Uterus (tissue), 3 donors: ENCODE measurements at regions not wholly inside any gene's neighbourhood (a gene's known extent, or its start where the extent isn't known, plus 50 kb on each side); places are given as distances from the start of the nearest gene placed in this dataset.
"Not testable (repeated sequence)": the region's sequence is repeated elsewhere in the genome, so short reads cannot be mapped to it uniquely, and the experiment has no call there.

Experiments
- DNase-seq, 2 donors: peaks; one replicate each; pipeline ENCODE4 v3.0.0-alpha.2; 2019 to 2020
- H3K27ac ChIP-seq, 2 donors: fragments of 200-600 bp; sonication (generic); 1 replicate in 1 of 2; 2 replicates in 1 of 2; pipeline ENCODE4 v1.5.1; 2016 to 2018
- H3K27me3 ChIP-seq, 2 donors: fragments of 200-600 bp; sonication (generic); one replicate each; pipeline ENCODE4 v1.5.1; 2018 to 2019; ENCODE audit warnings: control low read depth in 1 of 2
- H3K36me3 ChIP-seq, 2 donors: fragments of 200-600 bp; sonication (generic); one replicate each; pipeline ENCODE4 v1.5.1; 2019; ENCODE audit warnings: control low read depth in 1 of 2
- H3K4me1 ChIP-seq, 2 donors: fragments of 200-600 bp; sonication (generic); one replicate each; pipeline ENCODE4 v1.5.1; 2018 to 2019; ENCODE audit warnings: control low read depth in 1 of 2
- H3K4me3 ChIP-seq, 2 donors: fragments of 200-600 bp; sonication (generic); 1 replicate in 1 of 2; 2 replicates in 1 of 2; pipeline ENCODE4 v1.5.1; 2018 to 2019; ENCODE audit warnings: mild to moderate bottlenecking in 1 of 2
- H3K9me3 ChIP-seq, 2 donors: fragments of 200-600 bp; sonication (generic); one replicate each; pipeline ENCODE4 v1.5.1; 2019; ENCODE audit warnings: control low read depth in 1 of 2
- POLR2A ChIP-seq, 2 donors: fragments of 450-650 bp; IDR thresholded peaks; one replicate each; pipeline ENCODE4 v1.6.1; 2016; ENCODE audit warnings: antibody characterized with exemption in 2 of 2, mild to moderate bottlenecking in 1 of 2, moderate library complexity in 1 of 2
- intact Hi-C: fragments of 100-400 bp; cut with DNase I; formaldehyde crosslinking; loops from one replicate; pipeline ENCODE4 v1.15.1; 2023; ENCODE audit warnings: low total_unique reads
- TF ChIP-seq, protein P1 (sequence below), 4 experiments: fragments of 200-600 bp in 2 of 4; fragments of 450-650 bp in 2 of 4; sonication (generic) in 2 of 4; IDR thresholded peaks; one replicate each; pipeline ENCODE4 v1.5.1; 2016 to 2019; ENCODE audit warnings: antibody characterized with exemption in 4 of 4, mild to moderate bottlenecking in 2 of 4, moderate library complexity in 1 of 4
- donor health status: DM: yes; HTN: yes; CAD: no.

DNA sequence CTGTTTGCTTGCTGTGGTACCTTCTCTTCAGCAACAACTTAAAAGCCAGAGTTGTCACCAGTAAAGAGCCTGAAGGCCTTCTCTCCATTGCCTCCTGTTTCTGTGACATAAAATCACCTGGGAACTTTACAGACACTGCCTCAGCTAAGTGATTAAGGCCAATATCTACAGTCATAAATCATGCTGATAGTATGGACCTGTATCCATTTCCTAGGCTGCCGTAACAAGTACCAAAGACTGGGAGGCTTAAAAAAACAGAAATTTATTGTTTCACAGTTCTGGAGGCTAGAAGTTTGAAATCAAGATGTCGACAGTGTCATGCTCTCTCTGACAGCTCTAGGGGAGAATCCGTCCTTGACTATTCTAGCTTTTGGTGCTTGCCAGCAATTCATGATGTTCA lies 108.4 kb upstream of the UNC5B start:
- H3K36me3 ChIP-seq, result no peaks in the 10 kb centered on the region
- no peak overlapping the region for H3K4me3 ChIP-seq
- H3K9me3 ChIP-seq, result no peaks in the 10 kb centered on the region
- no peak overlapping the region for H3K27ac ChIP-seq
- intact Hi-C loops, result no loop called here
- no peaks in the 10 kb centered on the region for H3K4me1 ChIP-seq
- H3K27me3 ChIP-seq, result no peaks in the 10 kb centered on the region
- no peak for DNase-seq
- TF ChIP-seq, protein P1, sequence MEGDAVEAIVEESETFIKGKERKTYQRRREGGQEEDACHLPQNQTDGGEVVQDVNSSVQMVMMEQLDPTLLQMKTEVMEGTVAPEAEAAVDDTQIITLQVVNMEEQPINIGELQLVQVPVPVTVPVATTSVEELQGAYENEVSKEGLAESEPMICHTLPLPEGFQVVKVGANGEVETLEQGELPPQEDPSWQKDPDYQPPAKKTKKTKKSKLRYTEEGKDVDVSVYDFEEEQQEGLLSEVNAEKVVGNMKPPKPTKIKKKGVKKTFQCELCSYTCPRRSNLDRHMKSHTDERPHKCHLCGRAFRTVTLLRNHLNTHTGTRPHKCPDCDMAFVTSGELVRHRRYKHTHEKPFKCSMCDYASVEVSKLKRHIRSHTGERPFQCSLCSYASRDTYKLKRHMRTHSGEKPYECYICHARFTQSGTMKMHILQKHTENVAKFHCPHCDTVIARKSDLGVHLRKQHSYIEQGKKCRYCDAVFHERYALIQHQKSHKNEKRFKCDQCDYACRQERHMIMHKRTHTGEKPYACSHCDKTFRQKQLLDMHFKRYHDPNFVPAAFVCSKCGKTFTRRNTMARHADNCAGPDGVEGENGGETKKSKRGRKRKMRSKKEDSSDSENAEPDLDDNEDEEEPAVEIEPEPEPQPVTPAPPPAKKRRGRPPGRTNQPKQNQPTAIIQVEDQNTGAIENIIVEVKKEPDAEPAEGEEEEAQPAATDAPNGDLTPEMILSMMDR (IDR thresholded peaks at IDR 0.05), result no peak
- no peak for TF ChIP-seq POLR2A (IDR thresholded peaks at IDR 0.05)

DNA sequence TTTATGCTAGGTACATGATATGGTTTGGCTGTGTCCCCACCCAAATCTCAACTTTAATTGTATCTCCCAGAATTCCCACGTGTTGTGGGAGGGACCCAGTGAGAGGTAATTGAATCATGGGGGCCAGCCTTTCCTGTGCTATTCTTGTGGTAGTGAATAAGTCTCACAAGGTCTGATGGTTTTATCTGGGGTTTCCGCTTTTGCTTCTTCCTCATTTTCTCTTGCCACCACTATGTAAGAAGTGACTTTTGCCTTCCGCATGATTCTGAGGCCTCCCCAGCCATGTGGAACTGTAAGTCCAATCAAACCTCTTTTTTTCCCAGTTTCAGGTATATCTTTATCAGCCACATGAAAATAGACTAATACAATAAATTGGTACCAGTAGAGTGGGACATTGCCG lies 106.2 kb upstream of the UNC5B start:
- intact Hi-C loops, H3K4me3 ChIP-seq, DNase-seq, H3K27ac ChIP-seq, H3K36me3 ChIP-seq, H3K9me3 ChIP-seq, H3K27me3 ChIP-seq, H3K4me1 ChIP-seq: not testable (repeated sequence)

DNA sequence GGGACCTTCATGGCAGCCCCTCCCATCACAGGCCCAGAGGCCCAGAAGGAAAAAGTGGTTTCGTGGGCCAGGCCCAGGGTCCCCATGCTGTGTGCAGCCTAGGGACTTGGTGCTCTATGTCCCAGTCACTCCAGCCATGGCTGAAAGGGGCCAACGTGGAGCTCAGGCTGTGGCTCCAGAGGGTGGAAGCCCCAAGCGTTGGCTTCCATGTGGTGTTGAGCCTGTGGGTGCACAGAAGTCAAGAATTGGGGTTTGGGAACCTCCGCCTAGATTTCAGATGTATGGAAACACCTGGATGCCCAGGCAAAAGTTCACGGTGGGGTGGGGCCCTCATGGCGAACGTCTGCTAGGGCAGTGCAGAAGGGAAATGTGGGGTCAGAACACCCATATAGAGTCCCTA lies 105.3 kb upstream of the UNC5B start:
- DNase-seq, H3K9me3 ChIP-seq, H3K4me1 ChIP-seq, H3K4me3 ChIP-seq, intact Hi-C loops, H3K27ac ChIP-seq, H3K36me3 ChIP-seq, H3K27me3 ChIP-seq: not testable (repeated sequence)

DNA sequence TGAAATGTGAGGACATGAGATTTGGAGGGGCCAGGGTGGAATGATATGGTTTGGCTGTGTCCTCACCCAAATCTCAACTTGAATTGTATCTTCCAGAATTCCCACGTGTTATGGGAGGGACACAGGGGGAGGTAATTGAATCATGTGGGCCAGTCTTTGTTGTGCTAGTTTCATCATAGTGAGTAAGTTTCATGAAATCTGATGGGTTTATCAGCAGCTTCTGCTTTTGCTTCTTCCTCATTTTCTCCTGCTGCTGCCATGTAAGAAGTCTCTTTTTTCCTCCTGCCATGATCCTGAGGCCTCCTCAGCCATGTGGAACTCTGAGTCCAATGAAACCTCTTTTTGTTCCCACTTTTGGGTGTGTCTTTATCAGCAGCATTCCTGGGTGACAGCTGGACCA lies 104.3 kb upstream of the UNC5B start:
- DNase-seq, H3K27me3 ChIP-seq, H3K36me3 ChIP-seq, H3K9me3 ChIP-seq, H3K27ac ChIP-seq, H3K4me3 ChIP-seq, intact Hi-C loops, H3K4me1 ChIP-seq: not testable (repeated sequence)

DNA sequence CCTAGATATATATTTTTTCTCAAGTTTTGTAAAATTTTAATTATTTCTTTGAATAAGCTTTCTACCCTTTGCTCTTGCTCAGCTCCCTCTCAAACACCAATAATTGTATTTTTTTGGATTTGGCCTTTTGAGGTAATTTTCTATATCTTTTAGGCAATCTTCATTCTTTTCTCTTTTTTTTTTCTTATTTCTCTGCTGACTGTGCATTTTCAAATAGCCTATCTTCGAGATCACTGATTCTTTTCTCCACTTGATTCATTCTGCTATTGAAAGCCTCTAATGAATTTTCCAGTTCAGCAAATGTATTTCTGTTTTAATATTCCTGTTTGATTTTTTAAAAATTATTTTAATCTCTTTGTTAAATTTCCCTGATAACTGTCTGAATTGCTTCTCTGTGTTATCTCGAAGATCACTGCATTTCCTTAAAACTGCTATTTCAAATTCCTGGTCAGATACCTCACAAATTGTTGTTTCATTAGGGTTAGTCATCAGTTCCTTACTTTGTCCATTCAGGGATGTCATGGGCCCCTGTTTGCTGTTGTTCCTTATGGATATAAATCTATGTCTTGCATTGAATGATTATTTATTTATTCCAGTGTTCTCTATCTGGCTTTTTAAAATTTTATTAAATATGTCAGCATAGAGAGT lies 100.1 kb upstream of the UNC5B start:
- Histone ChIP-seq H3K27ac (no peak overlapping the region), H3K9me3 (peaks cover 0 to 23% of the 10 kb centered on the region in 2 donors), H3K36me3 (no peaks in the 10 kb centered on the region), H3K27me3 (no peaks in the 10 kb centered on the region), H3K4me3 (no peak overlapping the region), H3K4me1 (no peaks in the 10 kb centered on the region)
- intact Hi-C loops, result no loop called here
- no peak for DNase-seq
- no peak for TF ChIP-seq POLR2A (IDR thresholded peaks at IDR 0.05)
- TF ChIP-seq, protein P1 (IDR thresholded peaks at IDR 0.05), result no peak

DNA sequence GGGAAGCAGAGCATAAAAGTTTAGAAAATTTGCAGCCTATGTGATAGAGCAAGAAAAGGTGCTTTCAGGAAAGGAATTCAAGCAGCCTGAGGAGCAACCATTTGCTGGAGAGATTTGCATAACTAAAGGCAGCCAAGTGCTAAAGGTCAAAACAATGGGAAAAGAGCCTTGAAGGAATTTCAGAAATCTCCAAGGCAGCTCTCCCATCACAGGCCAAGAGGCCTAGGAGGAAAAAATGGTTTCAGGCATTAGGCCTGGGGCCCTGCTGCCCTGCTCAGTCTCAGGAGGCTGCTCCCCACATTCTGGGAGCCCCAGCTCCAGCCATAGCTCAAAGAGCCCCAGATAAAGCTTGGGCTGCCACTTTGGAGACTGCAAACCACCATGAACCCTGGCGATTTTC lies 95.9 kb upstream of the UNC5B start:
- no peak for DNase-seq
- Histone ChIP-seq H3K36me3 (no peaks in the 10 kb centered on the region), H3K27ac (no peak overlapping the region), H3K27me3 (no peaks in the 10 kb centered on the region), H3K4me3 (no peak overlapping the region), H3K4me1 (no peaks in the 10 kb centered on the region), H3K9me3 (peaks cover 0 to 23% of the 10 kb centered on the region in 2 donors)
- TF ChIP-seq POLR2A (IDR thresholded peaks at IDR 0.05), result no peak
- TF ChIP-seq, protein P1 (IDR thresholded peaks at IDR 0.05), result no peak
- intact Hi-C loops, result no loop called here

DNA sequence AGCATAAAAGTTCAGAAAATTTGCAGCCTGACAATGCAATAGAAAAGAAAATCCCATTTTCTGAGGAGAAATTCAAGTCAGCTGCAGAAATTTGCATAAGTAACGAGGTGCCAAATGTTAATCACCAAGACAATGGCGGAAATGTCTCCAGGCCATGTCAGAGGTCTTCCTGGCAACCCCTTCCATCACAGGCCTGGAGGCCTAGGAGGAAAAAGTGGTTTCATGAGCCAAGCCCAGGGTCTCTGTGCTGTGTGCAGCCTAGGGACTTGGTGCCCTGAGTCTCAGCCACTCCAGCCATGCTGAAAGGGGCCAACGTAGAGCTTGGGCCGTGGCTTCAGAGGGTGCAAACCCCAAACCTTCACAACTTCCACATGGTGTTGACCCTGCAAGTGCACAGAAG lies 94.8 kb upstream of the UNC5B start:
- intact Hi-C loops, DNase-seq, H3K4me3 ChIP-seq, H3K4me1 ChIP-seq, H3K27ac ChIP-seq, H3K27me3 ChIP-seq, H3K36me3 ChIP-seq: not testable (repeated sequence)
- H3K9me3 ChIP-seq, result peaks cover 0 to 20% of the 10 kb centered on the region in 2 donors
